ENCODE measurements at regions not wholly inside any gene's neighbourhood (a gene's known extent, or its start where the extent isn't known, plus 50 kb on each side); places are given as distances from the start of the nearest gene placed in this dataset.
A peak's percentile ranks its signal among the peaks of the same experiment; 100 is the strongest.

DNA sequence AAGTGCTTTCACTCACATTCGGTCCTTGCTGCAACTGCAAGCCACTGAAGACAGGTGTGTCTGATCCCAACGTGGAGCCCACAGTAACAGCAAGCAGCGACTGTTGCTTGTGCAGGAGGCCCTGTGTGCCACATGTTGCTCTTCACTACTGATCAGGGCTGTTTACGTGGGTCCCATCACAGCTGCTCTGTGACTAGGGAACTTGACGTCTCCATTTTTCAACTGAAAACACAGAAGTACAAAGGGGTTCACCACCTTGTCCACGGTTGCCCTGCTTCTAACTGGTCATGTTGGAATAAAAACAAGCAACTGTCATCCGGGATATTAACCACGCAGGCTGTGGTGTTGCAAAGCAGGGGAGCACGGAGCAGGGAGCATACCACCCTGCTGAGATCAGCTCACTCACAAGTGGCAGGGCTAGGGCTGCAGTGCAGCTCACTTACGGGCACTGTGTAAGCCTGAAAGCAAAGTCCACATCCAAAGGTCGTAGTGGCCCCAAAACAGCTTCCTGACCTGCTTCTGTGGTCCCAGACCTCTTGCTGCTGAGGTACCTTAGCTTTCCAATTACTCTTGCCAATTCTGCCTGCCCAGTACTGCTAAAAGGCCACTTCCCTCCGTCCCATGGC lies 105.8 kb upstream of the DUSP22 start:
- DNase-seq, result no peak
- Histone ChIP-seq H3K9me3 (ENCODE audit: control insufficient read depth, low read length) (no peaks in the 10 kb centered on the region), H3K9ac (ENCODE audit: extremely low read depth, low read length, poor library complexity, severe bottlenecking) (no peak overlapping the region), H3K4me1 (ENCODE audit: control insufficient read depth, insufficient read depth, low read length) (no peaks in the 10 kb centered on the region), H3K27ac (ENCODE audit: low read depth, low read length) (no peak overlapping the region), H3K36me3 (ENCODE audit: control insufficient read depth, insufficient read depth, low read length) (no peaks in the 10 kb centered on the region), H3K27me3 (ENCODE audit: control insufficient read depth, insufficient read depth, low read length, poor library complexity, severe bottlenecking) (no peaks in the 10 kb centered on the region), H3K4me3 (ENCODE audit: low read length) (no peak overlapping the region)
- Mint-ChIP-seq H3K4me1 (peaks cover 12% of the 10 kb centered on the region), H3K36me3 (ENCODE audit: low read depth) (no peaks in the 10 kb centered on the region), H3K4me3 (no peak overlapping the region), H3K27me3 (ENCODE audit: insufficient read depth) (no peaks in the 10 kb centered on the region), H3K9me3 (no peaks in the 10 kb centered on the region), H3K27ac (peak overlapping the region; percentile 81)
- TF ChIP-seq, protein P1, sequence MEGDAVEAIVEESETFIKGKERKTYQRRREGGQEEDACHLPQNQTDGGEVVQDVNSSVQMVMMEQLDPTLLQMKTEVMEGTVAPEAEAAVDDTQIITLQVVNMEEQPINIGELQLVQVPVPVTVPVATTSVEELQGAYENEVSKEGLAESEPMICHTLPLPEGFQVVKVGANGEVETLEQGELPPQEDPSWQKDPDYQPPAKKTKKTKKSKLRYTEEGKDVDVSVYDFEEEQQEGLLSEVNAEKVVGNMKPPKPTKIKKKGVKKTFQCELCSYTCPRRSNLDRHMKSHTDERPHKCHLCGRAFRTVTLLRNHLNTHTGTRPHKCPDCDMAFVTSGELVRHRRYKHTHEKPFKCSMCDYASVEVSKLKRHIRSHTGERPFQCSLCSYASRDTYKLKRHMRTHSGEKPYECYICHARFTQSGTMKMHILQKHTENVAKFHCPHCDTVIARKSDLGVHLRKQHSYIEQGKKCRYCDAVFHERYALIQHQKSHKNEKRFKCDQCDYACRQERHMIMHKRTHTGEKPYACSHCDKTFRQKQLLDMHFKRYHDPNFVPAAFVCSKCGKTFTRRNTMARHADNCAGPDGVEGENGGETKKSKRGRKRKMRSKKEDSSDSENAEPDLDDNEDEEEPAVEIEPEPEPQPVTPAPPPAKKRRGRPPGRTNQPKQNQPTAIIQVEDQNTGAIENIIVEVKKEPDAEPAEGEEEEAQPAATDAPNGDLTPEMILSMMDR (conservative IDR thresholded peaks at IDR 0.05), result no peak
- 82 to 83% methylated on average over 12 of the region's 12 CpGs for WGBS, 2 experiments (ENCODE audit: insufficient coverage in 1 of 2, insufficient read length in 1 of 2)

DNA sequence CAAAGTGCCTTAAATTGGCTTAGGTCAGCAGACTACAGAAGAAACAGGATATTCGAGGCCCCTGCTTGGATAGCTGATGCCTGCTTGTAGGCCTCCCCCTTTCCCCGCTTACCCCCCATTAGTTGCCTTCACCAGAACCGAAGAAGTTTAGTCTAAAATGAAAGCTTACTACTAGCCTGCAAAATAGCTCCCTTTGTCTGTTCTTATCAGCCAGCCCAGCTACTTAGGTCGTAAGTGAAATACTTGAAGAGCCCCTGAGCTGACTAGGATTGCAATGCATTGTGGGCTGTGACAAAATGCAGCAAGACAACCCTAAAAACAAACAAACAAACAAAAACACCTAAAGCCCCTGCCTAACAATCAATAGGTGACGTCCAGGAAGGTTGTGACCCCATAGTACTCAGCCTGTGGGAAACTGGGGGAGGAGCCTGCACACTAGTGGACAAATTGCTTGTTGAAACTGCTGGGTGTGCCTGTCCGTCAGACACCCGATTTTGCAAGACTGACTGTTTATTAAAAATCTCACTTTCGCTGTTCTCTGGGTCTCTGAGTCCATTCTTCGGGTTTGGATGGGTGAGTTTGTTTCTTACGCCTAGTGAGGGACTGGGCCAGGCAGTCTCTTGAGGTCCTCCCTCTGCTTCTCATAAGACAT lies 105.0 kb upstream of the DUSP22 start:
- DNase-seq, result no peak
- Mint-ChIP-seq H3K27ac (peak overlapping the region; percentile 81), H3K36me3 (ENCODE audit: low read depth) (no peaks in the 10 kb centered on the region), H3K27me3 (ENCODE audit: insufficient read depth) (no peaks in the 10 kb centered on the region), H3K9me3 (no peaks in the 10 kb centered on the region), H3K4me1 (peaks cover 12% of the 10 kb centered on the region), H3K4me3 (no peak overlapping the region)
- H3K4me1 ChIP-seq (ENCODE audit: control insufficient read depth, insufficient read depth, low read length), result no peaks in the 10 kb centered on the region
- H3K27me3 ChIP-seq (ENCODE audit: control insufficient read depth, insufficient read depth, low read length, poor library complexity, severe bottlenecking), result no peaks in the 10 kb centered on the region
- TF ChIP-seq, protein P1 (conservative IDR thresholded peaks at IDR 0.05), result no peak
- no peak overlapping the region for H3K4me3 ChIP-seq (ENCODE audit: low read length)
- H3K9ac ChIP-seq (ENCODE audit: extremely low read depth, low read length, poor library complexity, severe bottlenecking), result no peak overlapping the region
- 85 to 89% methylated on average over 6 to 10 of the region's 10 CpGs for WGBS, 2 experiments (ENCODE audit: insufficient coverage in 1 of 2, insufficient read length in 1 of 2)
- H3K36me3 ChIP-seq (ENCODE audit: control insufficient read depth, insufficient read depth, low read length), result no peaks in the 10 kb centered on the region
- H3K27ac ChIP-seq (ENCODE audit: low read depth, low read length), result no peak overlapping the region
- no peaks in the 10 kb centered on the region for H3K9me3 ChIP-seq (ENCODE audit: control insufficient read depth, low read length)

DNA sequence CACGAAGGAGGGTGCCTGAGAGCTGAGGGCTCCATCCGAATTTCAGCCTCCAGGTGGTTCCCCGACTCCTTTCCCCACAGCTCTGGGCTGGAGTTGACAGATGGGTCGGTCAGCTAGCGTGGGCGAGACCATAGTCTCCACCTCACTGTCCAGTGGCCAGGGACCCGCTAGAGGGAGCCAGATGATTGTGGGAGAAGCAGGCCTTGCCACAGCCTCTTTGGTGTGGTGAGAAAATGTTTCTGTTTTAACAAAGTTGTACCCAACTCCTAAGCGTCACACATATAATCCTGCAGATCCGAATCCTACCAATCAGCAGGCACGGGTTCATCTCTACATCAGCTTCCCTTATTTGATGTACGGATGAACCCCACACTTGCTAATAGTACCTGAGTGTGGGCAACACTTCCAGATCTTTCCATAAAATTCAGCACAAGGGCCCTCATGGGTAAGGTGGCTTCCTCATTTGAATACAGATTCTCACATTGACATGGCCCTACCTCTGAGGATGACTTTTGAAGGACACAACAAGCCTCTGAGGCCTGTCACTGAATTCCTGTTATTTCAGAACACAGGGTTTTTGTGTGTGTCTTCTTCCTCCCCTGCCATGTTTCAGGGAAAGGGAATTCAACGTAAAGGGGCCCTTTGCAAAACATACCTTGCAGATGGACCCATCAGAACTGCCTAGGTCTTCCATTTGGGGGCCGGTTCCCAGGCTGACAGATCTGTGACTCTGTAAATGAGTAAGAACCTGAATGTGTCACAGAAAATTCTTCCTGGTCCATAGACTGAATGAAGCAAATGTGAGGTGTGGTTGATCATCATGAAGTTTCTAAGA lies 103.2 kb upstream of the DUSP22 start:
- H3K36me3 Mint-ChIP-seq (ENCODE audit: low read depth), result no peaks in the 10 kb centered on the region
- DNase-seq, result peak; percentile 97
- H3K27me3 Mint-ChIP-seq (ENCODE audit: insufficient read depth), result no peaks in the 10 kb centered on the region
- no peaks in the 10 kb centered on the region for H3K9me3 ChIP-seq (ENCODE audit: control insufficient read depth, low read length)
- no peaks in the 10 kb centered on the region for H3K27me3 ChIP-seq (ENCODE audit: control insufficient read depth, insufficient read depth, low read length, poor library complexity, severe bottlenecking)
- no peaks in the 10 kb centered on the region for H3K9me3 Mint-ChIP-seq
- WGBS, 2 experiments (ENCODE audit: insufficient coverage in 1 of 2, insufficient read length in 1 of 2), result 24 to 42% methylated on average over 7 to 13 of the region's 13 CpGs
- no peak overlapping the region for H3K27ac Mint-ChIP-seq
- no peaks in the 10 kb centered on the region for H3K36me3 ChIP-seq (ENCODE audit: control insufficient read depth, insufficient read depth, low read length)
- H3K9ac ChIP-seq (ENCODE audit: extremely low read depth, low read length, poor library complexity, severe bottlenecking), result no peak overlapping the region
- H3K4me3 Mint-ChIP-seq, result no peak overlapping the region
- H3K4me1 Mint-ChIP-seq, result peaks cover 12% of the 10 kb centered on the region
- no peak overlapping the region for H3K27ac ChIP-seq (ENCODE audit: low read depth, low read length)
- no peaks in the 10 kb centered on the region for H3K4me1 ChIP-seq (ENCODE audit: control insufficient read depth, insufficient read depth, low read length)
- TF ChIP-seq, protein P1 (conservative IDR thresholded peaks at IDR 0.05), result peak; percentile 96
- H3K4me3 ChIP-seq (ENCODE audit: low read length), result no peak overlapping the region

Measured in endodermal cell (in vitro differentiated cells).